H9 (cell line): ENCODE measurements at regions not wholly inside any gene's neighbourhood (a gene's known extent, or its start where the extent isn't known, plus 50 kb on each side); places are given as distances from the start of the nearest gene placed in this dataset.

ENCODE experiments used
- DNase-seq: peaks from one replicate; pipeline ENCODE4 v3.0.0-alpha.2; 2017
- H2AFZ ChIP-seq: one replicate; pipeline ENCODE4 v1.6.1; 2013; ENCODE audit warnings: mild to moderate bottlenecking, low read length, control low read depth, moderate library complexity
- H2AK5ac ChIP-seq: 2 replicates; pipeline ENCODE4 v1.6.1; 2013; ENCODE audit warnings: low read length, control low read depth, mixed read lengths; ENCODE audit not compliant: insufficient read length
- H2BK120ac ChIP-seq: one replicate; pipeline ENCODE4 v1.6.1; 2013; ENCODE audit warnings: low read depth, mild to moderate bottlenecking, low read length, control low read depth, inconsistent platforms; ENCODE audit not compliant: poor library complexity, severe bottlenecking
- H2BK12ac ChIP-seq: 2 replicates; pipeline ENCODE4 v1.6.1; 2013; ENCODE audit warnings: low read length, control low read depth, mixed read lengths, low read depth; ENCODE audit not compliant: insufficient read length
- H2BK15ac ChIP-seq: 2 replicates; pipeline ENCODE4 v1.6.1; 2013; ENCODE audit warnings: low read depth, low read length, control low read depth
- H2BK20ac ChIP-seq: one replicate; pipeline ENCODE4 v1.6.1; 2013; ENCODE audit warnings: low read depth, mild to moderate bottlenecking, low read length, control low read depth, inconsistent platforms; ENCODE audit not compliant: poor library complexity, severe bottlenecking
- H2BK5ac ChIP-seq: 2 replicates; pipeline ENCODE4 v1.6.1; 2013; ENCODE audit warnings: low read length, control low read depth, mixed read lengths; ENCODE audit not compliant: insufficient read length
- H3K14ac ChIP-seq: 2 replicates; pipeline ENCODE4 v1.6.1; 2013; ENCODE audit warnings: low read length, control low read depth; ENCODE audit not compliant: insufficient read depth
- H3K18ac ChIP-seq: 2 replicates; pipeline ENCODE4 v1.6.1; 2013; ENCODE audit warnings: low read depth, mild to moderate bottlenecking, mixed read lengths, low read length, control low read depth; ENCODE audit not compliant: insufficient read length
- H3K23ac ChIP-seq: 2 replicates; pipeline ENCODE4 v1.6.1; 2013; ENCODE audit warnings: low read length, control low read depth, mixed read lengths, low read depth; ENCODE audit not compliant: insufficient read length
- H3K23me2 ChIP-seq: 2 replicates; pipeline ENCODE4 v1.6.1; 2013; ENCODE audit warnings: low read depth, mild to moderate bottlenecking, mixed read lengths, low read length, control low read depth; ENCODE audit not compliant: insufficient read length, poor library complexity, severe bottlenecking
- H3K27ac ChIP-seq: 2 replicates; pipeline ENCODE4 v1.5.1; 2013; ENCODE audit warnings: low read length, control low read depth, mixed read lengths, low read depth; ENCODE audit not compliant: insufficient read length
- H3K27me3 ChIP-seq: 2 replicates; pipeline ENCODE4 v1.6.1; 2013; ENCODE audit warnings: low read length, control low read depth, inconsistent platforms; ENCODE audit not compliant: insufficient read depth
- H3K4ac ChIP-seq: 2 replicates; pipeline ENCODE4 v1.6.1; 2013; ENCODE audit warnings: low read depth, mild to moderate bottlenecking, control low read depth, inconsistent platforms, low read length, moderate library complexity
- H3K4me1 ChIP-seq: 2 replicates; pipeline ENCODE4 v1.6.1; 2013; ENCODE audit warnings: low read length, control low read depth, inconsistent platforms; ENCODE audit not compliant: insufficient read depth
- H3K4me2 ChIP-seq: 2 replicates; pipeline ENCODE4 v1.6.1; 2013; ENCODE audit warnings: low read length, control low read depth, mixed read lengths; ENCODE audit not compliant: insufficient read length, insufficient read depth
- H3K56ac ChIP-seq: 2 replicates; pipeline ENCODE4 v1.6.1; 2013; ENCODE audit warnings: low read depth, mild to moderate bottlenecking, mixed read lengths, low read length, control low read depth; ENCODE audit not compliant: insufficient read length
- H3K79me1 ChIP-seq: 2 replicates; pipeline ENCODE4 v1.6.1; 2013; ENCODE audit warnings: low read depth, mild to moderate bottlenecking, moderate library complexity, low read length, control low read depth, inconsistent platforms; ENCODE audit not compliant: insufficient read depth, poor library complexity, severe bottlenecking
- H3K79me2 ChIP-seq: 2 replicates; pipeline ENCODE4 v1.6.1; 2013; ENCODE audit warnings: low read length, control low read depth, inconsistent platforms; ENCODE audit not compliant: insufficient read depth
- H3K9ac ChIP-seq: 2 replicates; pipeline ENCODE4 v1.6.1; 2013; ENCODE audit warnings: low read length, control low read depth, mixed read lengths; ENCODE audit not compliant: insufficient read length; ENCODE audit errors: extremely low read depth
- H3K9me3 ChIP-seq: one replicate; pipeline ENCODE4 v1.6.1; 2013; ENCODE audit warnings: low read depth, low read length, inconsistent platforms; ENCODE audit not compliant: control insufficient read depth
- H3T11ph ChIP-seq: one replicate; pipeline ENCODE4 v1.6.1; 2013; ENCODE audit warnings: mild to moderate bottlenecking, low read length, control low read depth, inconsistent platforms
- H4K20me1 ChIP-seq: one replicate; pipeline ENCODE4 v1.6.1; 2013; ENCODE audit not compliant: control insufficient read depth, insufficient read length, insufficient read depth
- H4K5ac ChIP-seq: 2 replicates; pipeline ENCODE4 v1.6.1; 2013; ENCODE audit warnings: low read depth, mild to moderate bottlenecking, mixed read lengths, low read length, control low read depth; ENCODE audit not compliant: insufficient read length
- H4K8ac ChIP-seq: replicated peaks from 2 replicates; pipeline ENCODE4 v1.6.1; 2013; ENCODE audit warnings: low read length, control low read depth, mixed read lengths, low read depth; ENCODE audit not compliant: insufficient read length
- H4K91ac ChIP-seq: 2 replicates; pipeline ENCODE4 v1.6.1; 2013; ENCODE audit warnings: low read depth, mild to moderate bottlenecking, moderate library complexity, mixed read lengths, low read length, control low read depth; ENCODE audit not compliant: insufficient read length
- H3K27ac Mint-ChIP-seq, 3 experiments: 2 replicates in 2 of 3; 3 replicates in 1 of 3; pipeline ENCODE4 v1.8.0; 2020 to 2021; ENCODE audit warnings: mixed read lengths in 3 of 3, mild to moderate bottlenecking in 1 of 3, moderate library complexity in 1 of 3
- H3K27me3 Mint-ChIP-seq: 2 replicates; pipeline ENCODE4 v1.8.0; 2021; ENCODE audit warnings: low read depth, mild to moderate bottlenecking, moderate library complexity, mixed read lengths
- H3K36me3 Mint-ChIP-seq, 3 experiments: 2 replicates in 2 of 3; 3 replicates in 1 of 3; pipeline ENCODE4 v1.8.0; 2020 to 2021; ENCODE audit warnings: low read depth in 3 of 3, mixed read lengths in 3 of 3; ENCODE audit not compliant: insufficient read depth in 1 of 3
- H3K4me1 Mint-ChIP-seq, 2 experiments: 2 replicates each; pipeline ENCODE4 v1.8.0; 2020; ENCODE audit warnings: mixed read lengths in 2 of 2
- H3K4me3 Mint-ChIP-seq, 2 experiments: 2 replicates in 1 of 2; 3 replicates in 1 of 2; pipeline ENCODE4 v1.8.0; 2020 to 2021; ENCODE audit warnings: mild to moderate bottlenecking in 2 of 2, mixed read lengths in 2 of 2, moderate library complexity in 1 of 2
- H3K9me3 Mint-ChIP-seq, 2 experiments: 2 replicates in 1 of 2; 3 replicates in 1 of 2; pipeline ENCODE4 v1.8.0; 2020; ENCODE audit warnings: mild to moderate bottlenecking in 2 of 2, mixed read lengths in 2 of 2, moderate library complexity in 1 of 2
- WGBS: extraction: QIAGEN DNeasy Blood & Tissue Kit; methylation state at CpG from one replicate; pipeline ENCODE4 v1.1.7; 2013; ENCODE audit warnings: missing lambda C conversion rate, low lambda C conversion rate, mixed read lengths; ENCODE audit not compliant: insufficient read length; ENCODE audit errors: extremely low coverage; 5-methylcytosine and 5-hydroxymethylcytosine counted together
- TF ChIP-seq, protein P1 (sequence below): fragments of 200-600 bp; sonication (generic); conservative IDR thresholded peaks from 3 replicates; pipeline ENCODE4 v1.8.0; 2021; ENCODE audit warnings: antibody characterized with exemption, mild to moderate bottlenecking

GRCh38 chr7:138208864-138209263 lies 132.6 kb downstream of the AKR1D1 start:
- H3K27ac Mint-ChIP-seq: peak overlapping the region; percentile 95 to 100 (median 98)
- H2BK20ac ChIP-seq: no peak overlapping the region
- H3K4ac ChIP-seq: no peak overlapping the region
- H3K9ac ChIP-seq: no peak overlapping the region
- no peak overlapping the region for H3K23ac ChIP-seq
- no peaks in the 10 kb centered on the region for H3K23me2 ChIP-seq
- H2BK5ac ChIP-seq: no peak overlapping the region
- no peak overlapping the region for H3K56ac ChIP-seq
- TF ChIP-seq, protein P1, sequence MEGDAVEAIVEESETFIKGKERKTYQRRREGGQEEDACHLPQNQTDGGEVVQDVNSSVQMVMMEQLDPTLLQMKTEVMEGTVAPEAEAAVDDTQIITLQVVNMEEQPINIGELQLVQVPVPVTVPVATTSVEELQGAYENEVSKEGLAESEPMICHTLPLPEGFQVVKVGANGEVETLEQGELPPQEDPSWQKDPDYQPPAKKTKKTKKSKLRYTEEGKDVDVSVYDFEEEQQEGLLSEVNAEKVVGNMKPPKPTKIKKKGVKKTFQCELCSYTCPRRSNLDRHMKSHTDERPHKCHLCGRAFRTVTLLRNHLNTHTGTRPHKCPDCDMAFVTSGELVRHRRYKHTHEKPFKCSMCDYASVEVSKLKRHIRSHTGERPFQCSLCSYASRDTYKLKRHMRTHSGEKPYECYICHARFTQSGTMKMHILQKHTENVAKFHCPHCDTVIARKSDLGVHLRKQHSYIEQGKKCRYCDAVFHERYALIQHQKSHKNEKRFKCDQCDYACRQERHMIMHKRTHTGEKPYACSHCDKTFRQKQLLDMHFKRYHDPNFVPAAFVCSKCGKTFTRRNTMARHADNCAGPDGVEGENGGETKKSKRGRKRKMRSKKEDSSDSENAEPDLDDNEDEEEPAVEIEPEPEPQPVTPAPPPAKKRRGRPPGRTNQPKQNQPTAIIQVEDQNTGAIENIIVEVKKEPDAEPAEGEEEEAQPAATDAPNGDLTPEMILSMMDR: no peak
- no peak overlapping the region for H2AFZ ChIP-seq
- no peaks in the 10 kb centered on the region for H3K79me2 ChIP-seq
- H3T11ph ChIP-seq: no peak overlapping the region
- peaks cover 0 to 31% (median 17%) of the 10 kb centered on the region in 3 experiments; a peak in 5 of 7 replicates for H3K36me3 Mint-ChIP-seq
- H3K9me3 Mint-ChIP-seq: peaks cover 10 to 16% of the 10 kb centered on the region in 2 experiments
- peaks cover 5% of the 10 kb centered on the region; the same call in 1 of the 2 replicates for H3K4me1 ChIP-seq
- peak overlapping the region; percentile 20 for H3K18ac ChIP-seq
- H3K4me2 ChIP-seq: no peak overlapping the region
- H4K91ac ChIP-seq: no peak overlapping the region
- no peak overlapping the region for H2BK12ac ChIP-seq
- H2BK120ac ChIP-seq: no peak overlapping the region
- no peak overlapping the region for H3K4me3 Mint-ChIP-seq
- H3K27me3 Mint-ChIP-seq: no peaks in the 10 kb centered on the region
- no peak for DNase-seq
- H2BK15ac ChIP-seq: no peak overlapping the region
- no peaks in the 10 kb centered on the region for H3K79me1 ChIP-seq
- peak overlapping the region; percentile 4; the same call in 1 of the 2 replicates for H3K14ac ChIP-seq
- no peaks in the 10 kb centered on the region for H3K9me3 ChIP-seq
- H3K4me1 Mint-ChIP-seq: peaks cover 63 to 66% of the 10 kb centered on the region in 2 experiments
- peak overlapping the region; percentile 79 for H3K27ac ChIP-seq
- no peak overlapping the region for H4K8ac ChIP-seq
- H3K27me3 ChIP-seq: no peaks in the 10 kb centered on the region; the same call in 1 of the 2 replicates
- no peak overlapping the region for H2AK5ac ChIP-seq
- no peaks in the 10 kb centered on the region for H4K20me1 ChIP-seq
- no CpG with 5 or more reads among the region's 2 CpGs for WGBS
- no peak overlapping the region for H4K5ac ChIP-seq
